Prostate gland (tissue), 2 donors: ENCODE measurements at regions not wholly inside any gene's neighbourhood (a gene's known extent, or its start where the extent isn't known, plus 50 kb on each side); places are given as distances from the start of the nearest gene placed in this dataset.
"Not testable (repeated sequence)": the region's sequence is repeated elsewhere in the genome, so short reads cannot be mapped to it uniquely, and the experiment has no call there.

Experiments
- DNase-seq: peaks from one replicate; pipeline ENCODE4 v3.0.0-alpha.2; 2019; ENCODE audit warnings: low spot score
- H3K27ac ChIP-seq, 2 donors: fragments of 200-600 bp; sonication (generic); 2 replicates each; pipeline ENCODE4 v1.5.1; 2017 to 2019
- H3K27me3 ChIP-seq: fragments of 200-600 bp; sonication (generic); replicated peaks from 2 replicates; pipeline ENCODE4 v1.5.1; 2019; ENCODE audit not compliant: insufficient read depth
- H3K36me3 ChIP-seq, 2 donors: fragments of 200-600 bp; sonication (generic); 1 replicate in 1 of 2; 2 replicates in 1 of 2; pipeline versions ENCODE4 v1.5.1 to v1.8.1; 2017 to 2019
- H3K4me1 ChIP-seq: fragments of 200-600 bp; sonication (generic); replicated peaks from 2 replicates; pipeline ENCODE4 v1.5.1; 2019
- H3K4me3 ChIP-seq, 2 donors: fragments of 200-600 bp; sonication (generic); 2 replicates each; pipeline ENCODE4 v1.5.1; 2017 to 2019
- H3K9me3 ChIP-seq: fragments of 200-600 bp; sonication (generic); 2 replicates; pipeline ENCODE4 v1.5.1; 2017
- WGBS: methylation state at CpG from one replicate; pipeline ENCODE4 v1.1.5; 2018; 5-methylcytosine and 5-hydroxymethylcytosine counted together
- intact Hi-C: fragments of 100-400 bp; cut with DNase I; formaldehyde crosslinking; loops from one replicate; pipeline ENCODE4 v1.14.2; 2022

GRCh38 chr2:91498513-91499250 is 2807.2 kb downstream of the RPIA start:
- H3K4me1 ChIP-seq, DNase-seq, H3K27me3 ChIP-seq, H3K4me3 ChIP-seq, H3K27ac ChIP-seq, intact Hi-C loops, H3K9me3 ChIP-seq, H3K36me3 ChIP-seq: not testable (repeated sequence)
- 63% methylated on average over 2 of the region's 2 CpGs for WGBS

GRCh38 chr2:91499431-91500050 is 2808.1 kb downstream of the RPIA start:
- H3K4me3 ChIP-seq, DNase-seq, H3K9me3 ChIP-seq, H3K27me3 ChIP-seq, intact Hi-C loops, H3K36me3 ChIP-seq, H3K4me1 ChIP-seq, H3K27ac ChIP-seq: not testable (repeated sequence)
- 66% methylated on average over 5 of the region's 5 CpGs for WGBS

- H3K4me3 ChIP-seq, H3K36me3 ChIP-seq, H3K9me3 ChIP-seq, H3K4me1 ChIP-seq, H3K27me3 ChIP-seq, DNase-seq, intact Hi-C loops, H3K27ac ChIP-seq: not testable (repeated sequence)
- 87% methylated on average over 3 of the region's 6 CpGs for WGBS
Measured at GRCh38 chr2:91500246-91500977, 2808.9 kb downstream of the RPIA start.

- H3K27ac ChIP-seq, H3K27me3 ChIP-seq, H3K9me3 ChIP-seq, H3K4me3 ChIP-seq, H3K36me3 ChIP-seq, intact Hi-C loops, DNase-seq, H3K4me1 ChIP-seq: not testable (repeated sequence)
- 87% methylated on average over 5 of the region's 5 CpGs for WGBS
Measured at GRCh38 chr2:91500978-91501310, 2809.5 kb downstream of the RPIA start.

- DNase-seq, H3K9me3 ChIP-seq, H3K27me3 ChIP-seq, H3K4me3 ChIP-seq, H3K36me3 ChIP-seq, H3K27ac ChIP-seq, intact Hi-C loops, H3K4me1 ChIP-seq: not testable (repeated sequence)
- 89% methylated on average over 15 of the region's 17 CpGs for WGBS
Measured at GRCh38 chr2:91501481-91502080, 2810.1 kb downstream of the RPIA start.

GRCh38 chr2:91503572-91503958 is 2812.1 kb downstream of the RPIA start:
- H3K9me3 ChIP-seq, H3K27me3 ChIP-seq, DNase-seq, H3K4me3 ChIP-seq, H3K36me3 ChIP-seq, H3K4me1 ChIP-seq, H3K27ac ChIP-seq, intact Hi-C loops: not testable (repeated sequence)
- WGBS = 76% methylated on average over 8 of the region's 8 CpGs

- H3K36me3 ChIP-seq = not testable (repeated sequence)
Measured at GRCh38 chr2:91503959-91504741, 2812.7 kb downstream of the RPIA start.

GRCh38 chr2:91508816-91509215 is 2817.3 kb downstream of the RPIA start:
- H3K9me3 ChIP-seq, H3K4me1 ChIP-seq, H3K27ac ChIP-seq, H3K27me3 ChIP-seq, DNase-seq, H3K4me3 ChIP-seq, H3K36me3 ChIP-seq, intact Hi-C loops: not testable (repeated sequence)
- WGBS = no CpG with 5 or more reads among the region's 4 CpGs

More at GRCh38 chr2:91503959-91504741, 2812.7 kb downstream of the RPIA start:
- intact Hi-C loops, DNase-seq, H3K27me3 ChIP-seq, H3K4me1 ChIP-seq, H3K4me3 ChIP-seq, H3K27ac ChIP-seq, H3K9me3 ChIP-seq: not testable (repeated sequence)
- WGBS = 89% methylated on average over 4 of the region's 13 CpGs

- H3K9me3 ChIP-seq, DNase-seq, H3K27me3 ChIP-seq, H3K27ac ChIP-seq, H3K4me1 ChIP-seq, H3K4me3 ChIP-seq, intact Hi-C loops, H3K36me3 ChIP-seq: not testable (repeated sequence)
- WGBS = 42% methylated on average over 3 of the region's 4 CpGs
Measured at GRCh38 chr2:91509276-91509675, 2817.8 kb downstream of the RPIA start.

GRCh38 chr2:91511166-91511565 is 2819.7 kb downstream of the RPIA start:
- H3K27ac ChIP-seq, H3K27me3 ChIP-seq, H3K36me3 ChIP-seq, DNase-seq, H3K4me1 ChIP-seq, H3K9me3 ChIP-seq, intact Hi-C loops, H3K4me3 ChIP-seq: not testable (repeated sequence)
- WGBS = no CpG with 5 or more reads among the region's 2 CpGs

- DNase-seq = peak; percentile 2
Measured at GRCh38 chr2:91515966-91516365, 2824.5 kb downstream of the RPIA start.

GRCh38 chr2:91516669-91517068 is 2825.2 kb downstream of the RPIA start:
- 80% methylated on average over 1 of the region's 6 CpGs for WGBS
- intact Hi-C loops, H3K4me3 ChIP-seq, DNase-seq, H3K27ac ChIP-seq, H3K27me3 ChIP-seq, H3K36me3 ChIP-seq, H3K9me3 ChIP-seq, H3K4me1 ChIP-seq: not testable (repeated sequence)

More at GRCh38 chr2:91515966-91516365, 2824.5 kb downstream of the RPIA start:
- H3K36me3 ChIP-seq, H3K9me3 ChIP-seq, H3K27me3 ChIP-seq, H3K4me1 ChIP-seq, H3K27ac ChIP-seq, H3K4me3 ChIP-seq, intact Hi-C loops: not testable (repeated sequence)
- WGBS = 83% methylated on average over 2 of the region's 3 CpGs
